Gastroesophageal sphincter (tissue), 3 donors: ENCODE measurements at regions not wholly inside any gene's neighbourhood (a gene's known extent, or its start where the extent isn't known, plus 50 kb on each side); places are given as distances from the start of the nearest gene placed in this dataset.

Experiments
- CTCF ChIP-seq, 4 experiments: fragments of 200-600 bp in 2 of 4; fragments of 450-650 bp in 2 of 4; sonication (generic) in 1 of 4; IDR thresholded peaks; one replicate each; pipeline ENCODE4 v1.5.1; 2017 to 2019; ENCODE audit warnings: antibody characterized with exemption in 4 of 4, mild to moderate bottlenecking in 2 of 4, moderate library complexity in 2 of 4
- POLR2AphosphoS5 ChIP-seq: sonication (generic); formaldehyde crosslinking; IDR thresholded peaks from one replicate; pipeline ENCODE4 v1.6.1; 2017; ENCODE audit warnings: antibody characterized with exemption

- TF ChIP-seq CTCF (IDR thresholded peaks at IDR 0.05) (no peak), POLR2AphosphoS5 (no peak)
Observed at GRCh38 chr2:89000235-89000634, 308.8 kb downstream of the RPIA start.
